ENCODE measurements at regions not wholly inside any gene's neighbourhood (a gene's known extent, or its start where the extent isn't known, plus 50 kb on each side); places are given as distances from the start of the nearest gene placed in this dataset.

GRCh38 chr1:39104158-39105060 is 78.3 kb downstream of the NDUFS5 start:
- TF ChIP-seq ZNF274 (IDR thresholded peaks at IDR 0.05; ENCODE audit: insufficient read depth, insufficient read length) (no peak), POLR2AphosphoS5 (IDR thresholded peaks at IDR 0.05; ENCODE audit: low read length) (no peak)

Measured in GM12878 (cell line).